COLO829 (cell line): ENCODE measurements at regions not wholly inside any gene's neighbourhood (a gene's known extent, or its start where the extent isn't known, plus 50 kb on each side); places are given as distances from the start of the nearest gene placed in this dataset.
A peak's percentile ranks its signal among the peaks of the same experiment; 100 is the strongest.

Experiments used
- DNase-seq: peaks from one replicate; pipeline ENCODE4 v3.0.0; 2012; ENCODE audit warnings: low spot score

DNA sequence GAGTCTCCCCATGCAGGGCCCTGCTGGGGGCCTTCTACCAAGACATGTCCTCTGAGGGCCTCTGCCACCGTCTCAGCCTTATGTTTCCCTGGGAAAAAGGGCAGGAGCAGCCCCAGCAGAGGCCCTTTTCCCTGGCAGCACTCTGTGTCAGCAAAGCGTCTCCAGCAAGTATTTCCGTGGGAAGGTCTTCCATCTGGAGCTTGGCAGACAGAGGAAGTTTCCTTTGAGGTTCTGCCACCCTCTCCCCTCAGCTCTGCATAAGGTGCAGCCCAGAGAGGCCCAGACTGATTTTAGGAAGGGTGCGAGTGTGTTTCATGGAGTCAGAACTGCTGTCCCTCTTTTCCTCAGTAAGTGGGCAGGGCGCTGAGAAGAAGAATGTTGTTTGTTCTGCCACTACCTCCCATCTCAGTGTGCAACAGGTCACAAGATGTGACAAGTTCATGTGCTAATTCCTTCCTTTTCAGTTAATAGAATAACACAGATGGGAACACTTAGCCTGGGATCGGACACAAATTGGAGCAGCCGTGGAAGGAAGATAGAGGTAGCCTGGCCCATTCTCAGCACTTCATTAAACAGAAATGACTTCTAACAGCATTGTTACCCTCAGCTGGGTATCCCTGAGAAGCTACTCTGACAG lies 784.4 kb downstream of the MAFB start:
- DNase-seq, result no peak

DNA sequence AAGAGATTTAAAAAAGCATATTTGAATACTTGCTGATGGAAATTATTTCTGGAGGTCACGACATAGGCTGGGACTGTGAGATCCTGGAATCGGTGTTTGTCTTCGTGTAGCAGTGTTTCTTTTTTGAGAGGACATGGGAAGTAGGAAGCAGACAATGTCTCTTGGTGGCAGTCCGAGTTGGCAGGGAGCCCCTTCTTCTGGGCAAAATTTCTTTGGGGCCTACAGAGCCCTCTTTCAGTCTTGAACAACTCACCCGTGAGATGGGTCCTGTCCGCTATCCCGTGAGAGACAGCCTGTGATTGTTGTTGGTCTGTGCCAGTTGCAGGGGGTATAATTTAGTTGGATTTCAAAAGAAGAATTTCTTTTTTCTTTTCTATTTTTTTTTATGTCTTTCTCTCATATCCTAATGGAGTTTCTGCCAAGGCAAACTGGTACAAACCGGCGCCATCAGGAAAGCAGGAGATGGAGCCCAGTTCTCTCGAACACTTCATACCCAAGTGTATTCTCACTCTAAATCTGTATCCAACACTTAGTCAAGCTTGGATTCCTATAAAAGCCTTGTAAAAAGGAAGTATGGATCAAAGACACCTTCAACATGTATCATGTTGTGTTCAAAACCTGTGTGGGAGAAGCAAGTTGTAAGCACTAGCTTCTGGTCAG lies 785.1 kb downstream of the MAFB start:
- DNase-seq, result no peak

GRCh38 chr20:39899881-39900280 lies 789.2 kb downstream of the MAFB start:
- DNase-seq, result no peak

DNA sequence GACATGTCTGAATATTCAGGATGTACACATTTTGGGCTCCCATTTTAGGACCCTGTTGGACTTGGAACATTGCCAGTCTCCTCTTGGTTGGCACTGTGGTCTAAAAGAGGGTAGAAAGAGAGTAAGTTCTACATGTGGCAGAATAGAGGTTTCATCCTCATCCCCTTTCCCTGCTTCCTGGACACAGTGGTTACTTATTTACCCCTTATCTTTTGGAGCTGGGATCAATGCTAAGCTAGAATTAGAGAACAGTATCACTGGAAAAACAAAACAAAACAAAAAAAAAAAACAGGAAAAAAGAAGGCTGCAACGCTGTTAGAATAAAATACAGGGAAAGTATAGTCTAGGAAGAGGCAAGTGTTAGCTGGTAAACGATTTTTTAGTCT lies 790.6 kb downstream of the MAFB start:
- DNase-seq, result no peak

DNA sequence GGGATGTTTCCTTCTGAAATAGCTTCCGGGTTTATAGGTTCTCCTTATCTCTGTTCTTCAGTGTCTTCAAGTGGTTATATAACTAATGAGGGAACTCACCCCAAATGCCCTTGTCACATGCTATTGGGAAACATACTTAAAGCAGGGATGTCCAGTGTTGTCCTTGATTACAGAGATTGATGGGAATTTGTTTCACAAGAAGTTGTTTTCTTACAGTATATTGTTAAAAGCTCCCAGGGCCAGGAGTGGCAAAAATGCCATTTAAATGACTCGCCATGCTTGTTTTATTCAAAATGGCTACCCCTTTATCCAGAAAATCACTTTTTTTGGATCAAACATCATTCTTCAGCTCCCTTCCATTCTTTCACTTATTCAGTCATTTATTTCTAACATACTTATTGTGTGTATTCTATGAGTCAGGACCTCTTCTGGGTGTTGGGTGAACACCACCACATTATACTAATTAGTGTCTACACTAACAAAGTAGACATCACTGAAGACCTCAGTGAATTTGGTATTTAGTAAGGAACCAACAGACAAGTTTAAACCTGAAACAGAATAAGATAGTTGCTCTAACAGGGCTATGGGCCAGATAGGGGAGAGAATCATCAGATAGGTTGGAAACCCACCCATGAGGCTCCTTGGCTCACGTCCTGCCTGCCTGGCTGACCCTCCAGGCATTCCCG lies 791.1 kb downstream of the MAFB start:
- DNase-seq, result no peak

GRCh38 chr20:39897058-39897457 lies 792.0 kb downstream of the MAFB start:
- no peak for DNase-seq

- no peak for DNase-seq
Measured at GRCh38 chr20:39894067-39894466, 795.0 kb downstream of the MAFB start.

- peak; percentile 39 for DNase-seq
Measured at GRCh38 chr20:39893003-39893685, 795.9 kb downstream of the MAFB start.

DNA sequence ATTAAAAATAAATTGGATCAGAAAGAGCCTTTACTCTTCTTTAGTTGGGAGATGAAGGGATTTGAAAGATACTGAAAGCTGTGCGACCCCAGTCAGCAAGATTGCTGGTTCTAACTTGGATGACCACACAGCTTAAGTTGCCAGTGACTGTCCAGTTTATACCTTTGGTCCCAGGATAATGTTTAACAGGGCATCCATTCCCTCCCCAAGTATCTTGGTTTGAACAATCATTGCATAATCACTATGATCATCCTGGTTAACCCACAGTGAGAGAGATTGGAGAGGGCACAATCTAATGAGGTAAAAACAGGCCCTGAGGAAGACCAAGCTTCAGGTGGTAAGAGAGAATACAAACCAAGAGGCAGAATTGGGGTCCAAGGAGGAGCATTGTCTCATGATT lies 798.3 kb downstream of the MAFB start:
- DNase-seq, result no peak

DNA sequence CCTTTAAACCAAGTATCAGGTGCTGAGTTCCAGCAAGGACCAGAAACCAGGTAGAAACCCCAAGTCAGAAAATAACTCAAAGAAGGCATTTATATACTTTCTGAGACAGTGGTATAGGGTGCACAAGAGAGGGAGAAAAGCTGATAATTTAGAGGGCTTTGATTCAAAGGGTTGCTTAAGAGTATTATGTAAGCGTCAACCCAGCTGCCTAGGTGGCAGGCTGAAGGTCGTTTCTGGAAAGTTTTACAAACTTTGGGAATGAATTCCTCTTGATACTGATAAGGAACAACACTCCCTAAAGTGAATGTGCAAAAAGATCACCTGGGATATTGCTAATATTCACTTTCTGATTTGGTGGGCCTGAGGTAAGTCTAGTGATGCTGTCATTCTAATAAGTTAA lies 800.7 kb downstream of the MAFB start:
- no peak for DNase-seq

GRCh38 chr20:39886650-39887190 lies 802.3 kb downstream of the MAFB start:
- DNase-seq, result no peak

DNA sequence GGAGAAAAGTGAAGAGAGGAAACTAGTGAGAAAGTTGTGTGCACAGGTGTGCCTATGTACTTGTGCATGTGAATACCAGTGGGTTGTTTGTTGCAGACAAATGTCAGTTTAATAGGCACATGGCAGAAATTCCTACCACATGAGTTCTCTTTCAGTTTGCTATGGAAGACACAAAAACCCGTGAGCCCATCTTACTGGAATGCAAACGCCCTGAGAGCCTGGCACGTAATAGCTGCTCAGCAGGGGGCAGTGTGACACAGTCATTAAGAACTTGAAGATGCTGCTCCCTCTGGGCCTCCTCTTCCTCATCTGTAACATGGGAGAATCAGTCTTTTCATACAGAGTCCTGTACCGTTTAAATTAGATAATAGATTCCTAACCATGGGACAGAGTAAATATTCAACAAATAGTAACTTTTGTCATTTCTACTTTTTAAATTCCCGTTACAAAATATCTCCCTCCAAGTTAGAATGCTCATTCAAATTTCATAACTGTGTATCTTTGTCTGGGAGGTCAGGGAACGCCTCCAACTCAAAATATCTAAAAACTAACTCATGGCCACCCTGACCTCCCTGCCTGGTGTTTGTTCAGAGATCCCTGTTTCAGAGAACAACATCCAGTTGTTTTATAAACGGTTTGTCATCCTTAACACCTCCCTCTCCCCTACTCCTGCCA lies 802.9 kb downstream of the MAFB start:
- peak; percentile 59 for DNase-seq

- no peak for DNase-seq
Measured at GRCh38 chr20:39882806-39883205, 806.2 kb downstream of the MAFB start.

DNA sequence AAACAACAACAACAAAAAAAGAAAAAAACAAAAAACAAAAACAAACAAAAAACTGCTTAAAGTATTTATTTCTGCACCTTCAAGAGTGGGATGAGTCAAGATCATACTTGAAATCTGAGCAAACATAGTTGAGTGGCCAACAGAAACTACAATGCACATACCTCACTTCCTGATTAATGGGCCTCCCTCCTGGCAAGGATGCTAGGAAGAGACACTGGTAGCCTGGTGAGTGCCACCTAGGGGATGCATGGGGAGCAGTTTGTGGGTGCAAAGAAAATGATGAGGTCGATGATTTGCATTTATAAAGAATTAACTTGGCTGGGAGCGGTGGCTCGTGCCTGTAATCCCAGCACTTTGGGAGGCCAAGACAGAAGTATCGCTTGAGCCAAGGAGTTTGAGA lies 808.1 kb downstream of the MAFB start:
- peak; percentile 35 for DNase-seq

GRCh38 chr20:39879296-39879695 lies 809.7 kb downstream of the MAFB start:
- DNase-seq, result no peak

GRCh38 chr20:39878809-39879208 lies 810.2 kb downstream of the MAFB start:
- DNase-seq, result no peak

DNA sequence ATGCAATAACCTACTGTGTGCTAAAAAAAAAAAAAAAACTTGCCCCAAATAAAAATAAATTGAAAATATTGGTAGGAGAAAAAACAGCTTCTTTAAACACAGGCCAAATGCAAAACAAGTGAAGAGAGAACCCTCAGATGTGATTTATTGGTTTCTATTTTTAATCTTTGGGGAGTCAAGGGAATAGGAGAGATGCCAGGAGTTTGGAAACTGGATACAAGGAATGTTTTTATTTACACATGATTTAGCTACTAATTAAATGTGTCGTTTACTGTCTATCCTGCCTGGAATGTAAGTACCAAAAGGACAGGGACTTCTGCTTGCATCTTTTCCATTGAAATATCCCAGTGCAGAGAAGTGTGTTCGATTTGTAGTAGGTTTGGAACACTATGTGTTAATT lies 810.7 kb downstream of the MAFB start:
- DNase-seq, result no peak

DNA sequence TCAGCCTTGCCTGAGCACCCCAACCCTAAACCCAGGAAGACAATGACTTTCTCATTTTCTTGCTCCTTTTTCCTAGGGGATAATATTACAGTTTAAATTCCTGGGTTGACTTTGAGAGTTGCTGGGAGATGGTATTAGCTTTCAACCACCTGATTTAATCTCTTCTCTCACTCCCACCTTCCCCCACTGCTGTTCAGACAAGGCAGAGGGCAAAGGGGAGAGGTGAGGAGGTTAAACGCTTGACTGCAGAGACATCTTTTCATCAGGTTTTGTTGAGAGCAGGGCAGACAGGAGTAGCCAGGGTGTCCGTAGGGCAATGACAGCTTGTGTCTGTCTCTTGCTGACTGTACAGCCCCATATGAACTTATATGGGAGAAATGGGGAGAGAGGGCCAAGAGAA lies 811.2 kb downstream of the MAFB start:
- DNase-seq, result no peak

DNA sequence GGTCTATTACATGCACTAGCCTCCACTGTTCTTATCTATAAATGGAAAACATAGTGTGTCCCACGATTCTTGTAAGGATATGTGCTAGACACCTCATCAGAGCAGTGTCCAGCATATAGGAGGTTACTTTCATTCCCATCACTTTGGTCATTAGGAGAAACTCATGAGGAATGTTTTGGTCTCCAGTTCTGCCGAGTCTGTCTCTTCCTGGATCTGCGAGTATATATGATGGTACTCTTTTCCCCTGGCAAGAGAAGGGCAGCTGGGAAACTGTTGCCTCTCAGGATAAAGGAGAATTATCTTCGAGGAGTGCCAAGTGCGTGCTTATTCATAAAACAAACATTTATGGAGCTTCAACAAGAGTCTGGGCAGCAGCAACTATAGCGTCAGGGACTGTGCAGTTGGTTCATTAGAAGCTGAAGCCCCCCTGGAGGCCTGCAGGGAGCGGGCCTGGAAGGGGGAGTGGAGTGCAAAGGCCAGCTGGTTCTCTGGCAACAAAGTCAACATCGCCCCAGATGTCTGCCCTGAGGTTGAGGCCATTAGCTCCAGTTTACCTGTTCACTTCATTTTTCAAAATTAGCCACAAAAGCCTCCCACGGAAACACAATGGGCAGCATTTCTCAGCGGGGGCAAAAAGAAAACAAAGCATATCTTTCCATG lies 811.9 kb downstream of the MAFB start:
- no peak for DNase-seq

- DNase-seq, result no peak
Measured at GRCh38 chr20:39875492-39876110, 813.4 kb downstream of the MAFB start.
